HG03571 (cell line): ENCODE measurements at regions not wholly inside any gene's neighbourhood (a gene's known extent, or its start where the extent isn't known, plus 50 kb on each side); places are given as distances from the start of the nearest gene placed in this dataset.

Experiments used
- ATAC-seq: cut with Tn5 transposase; IDR thresholded peaks from one replicate; pipeline ENCODE4 v1.9.1; 2021; ENCODE audit not compliant: unreplicated experiment

DNA sequence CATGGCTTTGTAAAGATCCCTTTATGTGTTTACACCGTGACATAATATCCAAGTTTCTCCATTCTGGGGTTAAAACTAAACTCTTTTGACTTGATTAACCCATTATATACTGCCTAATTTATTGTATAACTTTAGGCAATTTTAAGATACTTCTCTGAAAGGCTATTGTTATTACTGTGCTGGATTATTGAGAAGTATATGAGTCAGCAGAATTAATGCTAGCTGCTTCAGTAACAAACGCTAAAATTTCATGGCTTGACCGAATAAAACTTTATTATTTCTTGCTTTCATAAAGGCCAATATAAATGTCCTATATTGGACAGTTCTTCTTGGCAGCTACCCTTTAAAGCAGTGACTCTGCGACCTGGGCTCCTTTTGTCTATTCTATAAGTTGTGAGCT, 853.9 kb downstream of the SORCS3 start:
- ATAC-seq: no peak

DNA sequence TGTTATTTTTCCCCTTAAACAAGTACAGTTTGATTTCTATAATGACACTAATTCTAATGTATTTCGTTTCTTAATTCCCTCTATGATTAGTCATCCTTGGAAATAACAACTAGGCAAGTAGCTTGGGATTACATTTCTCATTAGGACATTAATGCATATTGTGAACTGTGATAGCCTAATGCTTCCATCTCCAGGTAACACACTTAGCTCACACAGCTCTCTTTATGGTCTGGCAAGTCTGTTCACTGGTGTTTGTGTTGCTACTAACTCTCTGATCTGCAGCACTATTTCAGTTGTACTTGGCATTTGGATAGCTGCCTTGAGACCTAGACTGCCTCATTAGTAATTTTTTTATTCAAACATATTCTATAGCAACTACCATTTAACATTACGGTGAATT, 853.2 kb downstream of the SORCS3 start:
- no peak for ATAC-seq

GRCh38 chr10:105473170-105473569, 832.1 kb downstream of the SORCS3 start:
- no peak for ATAC-seq

DNA sequence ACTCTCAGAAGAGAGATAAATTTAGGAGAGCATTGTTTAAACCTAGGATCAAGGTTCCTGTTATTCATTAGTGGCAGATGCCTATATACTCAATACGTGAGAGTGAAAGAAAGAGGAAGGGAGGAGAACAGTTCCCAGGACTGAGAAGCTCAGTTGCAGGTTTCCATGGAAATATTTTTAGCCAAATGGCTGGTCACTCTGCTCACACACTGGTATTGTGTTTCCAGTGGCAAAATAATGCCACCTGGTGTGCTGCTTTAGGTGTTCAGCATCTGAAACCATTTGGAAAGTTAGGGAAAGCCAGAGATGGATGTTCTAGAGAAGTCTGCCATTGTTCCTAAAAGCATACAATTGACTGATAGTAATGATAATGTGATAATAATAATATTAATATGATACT, 827.7 kb downstream of the SORCS3 start:
- no peak for ATAC-seq

- ATAC-seq: no peak
Observed at GRCh38 chr10:105466521-105466920, 825.4 kb downstream of the SORCS3 start.

DNA sequence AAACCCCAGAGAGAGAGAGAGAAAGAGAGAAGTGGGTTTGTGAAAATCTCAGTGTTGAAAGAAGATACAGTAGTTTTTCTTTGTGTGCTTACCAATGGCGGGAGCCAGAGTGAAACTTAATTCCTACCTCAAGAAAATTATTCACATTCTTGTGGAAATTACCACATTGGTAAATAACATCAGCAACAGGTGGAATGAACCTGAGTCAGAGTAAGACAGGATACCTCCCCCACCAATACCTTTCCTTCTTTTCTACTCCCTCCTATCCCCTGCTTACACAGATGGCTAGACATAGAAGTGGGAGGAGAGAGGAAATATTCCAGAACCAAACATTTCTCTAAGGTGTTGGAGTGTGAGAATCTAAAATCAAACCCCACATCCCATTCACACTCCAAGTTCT, 793.9 kb downstream of the SORCS3 start:
- no peak for ATAC-seq

DNA sequence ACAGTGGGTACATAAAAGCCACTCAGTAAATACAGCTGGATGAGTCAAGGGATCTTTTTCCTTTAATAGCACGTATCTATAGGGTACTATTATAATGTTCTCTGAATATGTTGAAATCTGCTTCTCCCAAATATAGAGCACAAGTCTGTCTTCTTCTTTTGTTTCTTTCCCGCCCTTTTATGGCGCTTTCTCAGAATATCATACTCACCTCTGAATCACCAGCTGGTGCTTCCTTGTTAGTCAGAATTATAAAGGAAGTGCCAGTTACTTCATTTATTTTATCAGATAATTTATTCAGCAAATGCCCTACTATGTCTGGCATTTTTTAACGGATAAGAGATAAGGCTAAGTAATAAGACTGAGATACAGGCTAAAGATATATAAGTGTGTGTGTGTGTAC, 772.9 kb downstream of the SORCS3 start:
- ATAC-seq: no peak

- ATAC-seq: no peak
Observed at GRCh38 chr10:105409370-105409769, 768.3 kb downstream of the SORCS3 start.

DNA sequence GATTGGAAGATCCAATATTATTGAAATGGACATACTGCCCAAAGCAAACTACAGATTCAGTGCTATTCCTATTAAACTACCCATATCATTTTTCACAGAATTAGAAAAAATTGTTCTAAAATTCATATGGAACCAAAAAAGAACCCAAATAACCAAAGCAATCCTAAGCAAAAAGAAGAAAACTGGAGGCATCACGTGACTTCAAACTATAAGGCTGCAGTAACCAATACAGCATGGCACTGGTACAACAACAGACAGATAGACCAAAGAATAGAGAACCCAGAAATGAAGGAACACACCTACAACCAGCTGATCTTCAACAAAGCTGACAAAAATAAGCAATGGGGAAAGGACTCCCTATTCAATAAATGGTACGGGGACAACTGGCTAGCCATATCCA, 765.4 kb downstream of the SORCS3 start:
- no peak for ATAC-seq

GRCh38 chr10:105398202-105398601, 757.1 kb downstream of the SORCS3 start:
- ATAC-seq: no peak

DNA sequence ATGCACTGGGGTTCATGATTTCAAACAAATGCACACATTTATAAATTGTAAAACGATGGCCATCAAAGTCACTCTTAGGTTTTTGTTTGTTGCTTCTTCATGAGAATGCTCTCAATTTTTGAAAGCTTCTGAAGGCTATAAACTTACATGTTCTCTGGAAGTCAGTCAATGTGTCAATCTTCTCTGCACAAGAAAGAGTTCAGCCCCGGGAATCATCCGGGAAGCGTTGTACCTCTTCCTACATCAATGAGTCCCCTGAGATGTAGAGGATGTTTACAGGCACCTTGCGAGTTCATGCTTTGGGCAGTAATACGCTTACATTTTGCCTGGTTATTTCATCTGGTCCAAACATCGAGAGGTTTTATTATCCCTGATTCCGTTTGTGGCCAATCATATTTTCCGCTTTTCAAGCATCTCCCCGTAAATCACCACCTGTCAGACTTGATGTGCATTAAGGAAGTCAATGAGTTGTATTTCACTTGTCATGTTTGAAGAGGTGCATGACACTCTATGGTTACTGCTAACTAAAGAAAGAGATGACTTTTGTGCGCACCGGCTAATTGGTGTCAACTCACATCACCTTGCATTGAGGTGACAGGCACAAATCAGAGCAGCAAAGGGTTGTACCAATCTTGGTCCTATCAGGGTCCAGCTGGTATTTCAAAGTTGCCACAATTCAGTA, 750.7 kb downstream of the SORCS3 start:
- no peak for ATAC-seq

GRCh38 chr10:105387971-105388370, 746.9 kb downstream of the SORCS3 start:
- no peak for ATAC-seq

DNA sequence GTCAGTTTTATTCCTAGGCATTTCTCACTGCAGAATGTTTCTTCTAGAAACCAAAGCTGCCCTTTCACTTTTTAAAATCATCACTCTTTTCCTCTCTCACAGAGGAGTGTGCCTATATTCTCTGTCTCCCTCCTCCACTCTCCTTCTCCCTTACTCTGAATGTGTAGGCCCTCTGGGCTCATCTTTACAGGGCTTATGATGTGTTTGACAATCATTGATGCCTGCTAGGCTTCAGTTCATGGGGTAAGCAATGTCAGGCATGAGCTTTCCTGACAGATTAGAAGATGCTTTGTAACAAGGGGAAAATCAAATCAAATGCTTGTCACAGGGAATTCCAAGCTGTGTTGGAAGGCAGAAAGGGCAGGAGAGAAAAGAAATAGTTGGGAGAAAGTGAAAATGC, 742.9 kb downstream of the SORCS3 start:
- no peak for ATAC-seq

GRCh38 chr10:105370692-105371091, 729.6 kb downstream of the SORCS3 start:
- ATAC-seq: no peak

- no peak for ATAC-seq
Observed at GRCh38 chr10:105359708-105360107, 718.6 kb downstream of the SORCS3 start.

DNA sequence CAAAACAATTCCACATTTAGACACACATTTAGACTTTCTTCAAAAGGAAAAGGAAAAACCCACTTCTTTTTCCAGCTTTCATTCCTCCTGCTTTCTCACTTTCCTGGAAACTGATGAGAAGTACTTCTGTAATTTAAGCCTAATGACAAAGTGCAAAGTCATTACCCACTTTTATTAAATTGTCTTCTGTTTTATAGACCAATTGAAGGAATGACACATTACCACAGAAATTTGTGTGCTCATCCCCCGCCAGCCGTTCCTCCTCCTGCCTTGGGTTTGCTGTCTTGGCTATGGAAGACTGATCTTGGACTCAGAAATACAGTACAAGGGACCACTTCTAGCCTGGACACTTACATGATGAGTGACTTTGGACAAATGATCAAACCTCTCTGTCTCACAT, 717.8 kb downstream of the SORCS3 start:
- ATAC-seq: no peak

GRCh38 chr10:105356626-105357025, 715.5 kb downstream of the SORCS3 start:
- ATAC-seq: no peak

GRCh38 chr10:105354010-105354409, 712.9 kb downstream of the SORCS3 start:
- no peak for ATAC-seq

DNA sequence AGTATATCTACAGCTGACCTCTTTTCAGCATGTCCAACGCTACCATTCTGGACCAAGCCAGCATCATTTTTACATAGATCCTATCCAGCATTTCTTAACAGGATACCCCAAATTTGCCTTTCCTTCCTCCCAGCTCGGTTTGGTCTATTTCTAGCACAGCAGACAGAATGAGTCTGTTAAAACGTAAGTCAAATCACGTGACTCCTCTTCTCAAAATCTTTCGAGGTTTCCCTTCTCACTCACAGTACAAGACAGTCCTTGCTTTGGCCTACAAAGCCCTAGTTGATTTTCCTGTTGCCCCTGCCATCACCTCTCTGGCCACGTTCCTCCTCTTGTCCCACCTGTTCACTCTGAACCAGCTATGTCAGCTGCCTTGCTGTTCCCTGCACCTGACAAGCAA, 711.7 kb downstream of the SORCS3 start:
- ATAC-seq: no peak

- no peak for ATAC-seq
Observed at GRCh38 chr10:105352281-105352680, 711.2 kb downstream of the SORCS3 start.

DNA sequence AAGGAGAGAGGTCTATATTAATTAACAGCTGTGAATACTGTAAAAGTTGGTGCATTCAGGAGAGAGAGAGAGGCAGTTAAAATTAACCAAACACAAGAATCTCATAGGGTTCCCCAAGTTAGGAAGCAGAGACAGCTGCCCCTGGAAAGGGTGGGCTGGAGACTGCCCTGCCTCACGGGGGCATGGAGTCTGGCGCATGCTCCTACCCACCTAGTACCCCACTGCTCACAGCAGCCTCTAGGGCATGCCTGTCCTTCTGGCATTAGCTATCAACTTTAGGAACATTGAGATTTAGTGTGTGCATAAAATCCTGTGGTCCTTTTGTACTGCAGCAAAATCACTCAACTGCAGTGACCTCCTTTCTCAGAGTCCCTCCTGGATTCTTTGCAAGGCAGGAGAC, 710.1 kb downstream of the SORCS3 start:
- no peak for ATAC-seq

DNA sequence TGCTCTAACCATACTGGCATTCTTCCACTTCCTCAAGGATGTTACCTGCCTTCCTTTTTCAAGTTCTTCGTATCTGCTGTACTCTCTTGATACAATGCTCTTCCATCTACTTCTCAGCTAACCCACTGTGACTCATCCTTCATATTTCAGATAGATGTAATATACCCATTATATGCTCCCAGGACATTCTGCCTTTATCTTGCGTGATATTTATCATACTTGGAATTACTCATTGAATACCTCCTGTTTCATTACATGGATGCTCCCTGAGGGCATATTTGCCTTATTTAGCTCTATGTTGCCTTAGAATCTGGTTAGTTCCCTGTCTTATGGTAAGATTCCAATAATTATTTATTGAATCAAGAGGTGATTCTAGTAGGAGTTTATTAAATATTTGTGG, 706.4 kb downstream of the SORCS3 start:
- ATAC-seq: no peak

DNA sequence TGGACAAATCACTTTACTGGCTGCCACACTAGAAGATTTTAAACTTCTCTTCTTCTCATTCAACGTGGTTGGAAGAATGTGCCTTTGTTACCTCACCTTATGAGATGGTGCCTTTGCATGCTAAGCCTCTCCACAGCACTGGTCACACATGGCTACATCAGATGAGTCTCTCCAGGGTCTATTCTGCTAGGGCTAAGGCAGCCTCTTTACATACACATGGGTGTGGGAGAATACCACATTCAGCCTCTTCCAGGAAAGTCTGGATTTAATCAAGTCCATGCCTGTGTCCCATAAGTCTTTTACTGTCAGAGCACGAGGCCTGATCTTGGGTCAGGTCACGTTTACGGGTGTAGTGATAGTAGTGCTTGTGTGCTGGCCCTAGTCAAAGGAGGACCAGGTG, 701.5 kb downstream of the SORCS3 start:
- ATAC-seq: no peak
